Kidney (tissue), 13 donors: ENCODE measurements at regions not wholly inside any gene's neighbourhood (a gene's known extent, or its start where the extent isn't known, plus 50 kb on each side); places are given as distances from the start of the nearest gene placed in this dataset.

Source experiments
- DNase-seq, 5 donors: peaks; one replicate each; pipeline ENCODE4 v3.0.0-alpha.2; 2013 to 2020
- FAIRE-seq: peaks from 2 replicates; lab custom pipeline; 2012; peaks lifted over from hg19 to GRCh38; lab: Jason Lieb, UNC
- H3K27ac ChIP-seq, 2 donors: one replicate each; pipeline ENCODE4 v1.7.0; 2013; ENCODE audit warnings: low read depth in 2 of 2, low read length in 2 of 2, inconsistent platforms in 1 of 2
- H3K27me3 ChIP-seq: one replicate; pipeline ENCODE4 v1.7.1; 2013; ENCODE audit warnings: low read length, inconsistent platforms; ENCODE audit not compliant: control insufficient read depth, insufficient read depth
- H3K36me3 ChIP-seq, 3 donors: one replicate each; pipeline versions ENCODE4 v1.7.0 to v1.7.1; 2013; ENCODE audit warnings: low read length in 3 of 3, control low read depth in 1 of 3, inconsistent platforms in 1 of 3; ENCODE audit not compliant: insufficient read depth in 3 of 3, control insufficient read depth in 2 of 3
- H3K4me1 ChIP-seq, 3 donors: one replicate each; pipeline versions ENCODE4 v1.7.0 to v1.7.1; 2013; ENCODE audit warnings: low read length in 3 of 3, inconsistent platforms in 1 of 3, low read depth in 1 of 3; ENCODE audit not compliant: control insufficient read depth in 2 of 3, insufficient read depth in 2 of 3
- H3K4me3 ChIP-seq, 3 donors: one replicate each; pipeline versions ENCODE4 v1.7.0 to v1.8.1; 2013; ENCODE audit warnings: low read length in 3 of 3, control low read depth in 1 of 3, inconsistent platforms in 1 of 3
- H3K9ac ChIP-seq, 3 donors: one replicate each; pipeline versions ENCODE4 v1.7.0 to v1.7.1; 2013; ENCODE audit warnings: low read length in 3 of 3, control low read depth in 1 of 3, inconsistent platforms in 1 of 3
- H3K9me3 ChIP-seq, 3 donors: one replicate each; pipeline versions ENCODE4 v1.7.0 to v1.7.1; 2013; ENCODE audit warnings: low read length in 3 of 3, control low read depth in 1 of 3, inconsistent platforms in 1 of 3; ENCODE audit not compliant: control insufficient read depth in 2 of 3, insufficient read depth in 1 of 3
- intact Hi-C: fragments of 100-400 bp; cut with DNase I; formaldehyde crosslinking; loops from one replicate; pipeline ENCODE4 v1.11.1; 2022
- TF ChIP-seq, protein P1 (sequence below): IDR thresholded peaks from 3 replicates; pipeline ENCODE4 v1.5.1; 2012; ENCODE audit warnings: mild to moderate bottlenecking, moderate library complexity, borderline replicate concordance; ENCODE audit not compliant: insufficient read depth; ENCODE audit errors: extremely low read depth
- donor health status: control.
- donor health status: control.
- donor health status: control.
- donor health status: control.
- donor health status: control.
- donor health status: DM: yes; HTN: yes; CAD: no.
- donor health status: Normal renal cell carcinoma (clear cell type).

DNA sequence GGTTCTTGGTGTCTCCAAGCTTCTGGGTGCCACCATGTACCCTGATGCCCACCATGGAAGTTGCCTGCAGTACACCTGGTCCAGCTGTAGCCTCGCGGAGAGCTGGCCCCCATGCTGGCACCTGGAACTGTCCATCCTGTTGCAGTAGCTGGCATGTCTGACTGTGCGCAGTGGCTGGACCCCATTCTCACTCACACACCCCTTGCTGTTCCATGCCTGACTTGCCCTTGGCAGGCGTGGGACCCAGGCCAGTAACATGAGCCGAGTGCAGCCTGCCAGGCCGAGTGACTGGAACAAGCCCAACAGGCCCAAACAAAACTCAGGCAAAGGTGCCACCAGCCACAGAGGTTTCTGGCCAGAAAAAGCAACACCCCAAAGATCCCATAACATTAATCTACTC lies 73.8 kb downstream of the NEURL3 start:
- DNase-seq (no peak), FAIRE-seq (no peak)
- H3K9me3 ChIP-seq = peaks cover 0 to 6% (median 0%) of the 10 kb centered on the region in 3 donors
- TF ChIP-seq, protein P1, sequence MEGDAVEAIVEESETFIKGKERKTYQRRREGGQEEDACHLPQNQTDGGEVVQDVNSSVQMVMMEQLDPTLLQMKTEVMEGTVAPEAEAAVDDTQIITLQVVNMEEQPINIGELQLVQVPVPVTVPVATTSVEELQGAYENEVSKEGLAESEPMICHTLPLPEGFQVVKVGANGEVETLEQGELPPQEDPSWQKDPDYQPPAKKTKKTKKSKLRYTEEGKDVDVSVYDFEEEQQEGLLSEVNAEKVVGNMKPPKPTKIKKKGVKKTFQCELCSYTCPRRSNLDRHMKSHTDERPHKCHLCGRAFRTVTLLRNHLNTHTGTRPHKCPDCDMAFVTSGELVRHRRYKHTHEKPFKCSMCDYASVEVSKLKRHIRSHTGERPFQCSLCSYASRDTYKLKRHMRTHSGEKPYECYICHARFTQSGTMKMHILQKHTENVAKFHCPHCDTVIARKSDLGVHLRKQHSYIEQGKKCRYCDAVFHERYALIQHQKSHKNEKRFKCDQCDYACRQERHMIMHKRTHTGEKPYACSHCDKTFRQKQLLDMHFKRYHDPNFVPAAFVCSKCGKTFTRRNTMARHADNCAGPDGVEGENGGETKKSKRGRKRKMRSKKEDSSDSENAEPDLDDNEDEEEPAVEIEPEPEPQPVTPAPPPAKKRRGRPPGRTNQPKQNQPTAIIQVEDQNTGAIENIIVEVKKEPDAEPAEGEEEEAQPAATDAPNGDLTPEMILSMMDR = no peak
- H3K4me3 ChIP-seq = no peak overlapping the region
- H3K27me3 ChIP-seq = no peaks in the 10 kb centered on the region
- no peaks in the 10 kb centered on the region for H3K36me3 ChIP-seq
- H3K9ac ChIP-seq = no peak overlapping the region
- no peak overlapping the region for H3K27ac ChIP-seq
- intact Hi-C loops = no loop called here
- peaks cover 0 to 4% (median 0%) of the 10 kb centered on the region in 3 donors for H3K4me1 ChIP-seq

DNA sequence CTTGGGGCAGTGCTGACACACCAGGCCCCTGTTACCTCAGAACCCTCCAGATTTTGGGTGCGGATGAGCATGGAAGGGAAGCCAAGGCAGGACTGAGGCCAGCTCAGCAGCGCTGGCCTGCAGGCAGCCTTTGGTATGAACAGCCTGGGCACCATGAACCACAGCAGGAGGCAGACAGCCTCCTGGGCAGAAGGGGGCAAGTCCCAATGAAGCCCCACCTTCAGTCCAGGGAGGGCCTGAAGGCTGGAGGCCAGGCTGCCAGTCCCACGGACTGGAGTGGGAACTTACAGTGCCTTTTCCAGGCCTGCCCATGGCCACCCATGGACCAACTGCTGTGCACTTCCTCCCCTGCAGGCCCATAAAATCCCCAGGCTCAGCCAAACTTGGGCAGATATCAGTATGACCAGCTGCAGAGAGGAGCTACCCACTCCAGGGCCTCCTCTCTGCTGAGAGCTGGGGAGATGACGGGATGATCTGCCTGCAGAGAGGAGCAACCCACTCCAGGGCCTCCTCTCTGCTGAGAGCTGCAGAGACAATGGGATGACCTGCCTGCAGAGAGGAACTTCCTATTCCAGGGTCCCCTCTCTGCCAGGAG lies 74.7 kb downstream of the NEURL3 start:
- Histone ChIP-seq H3K4me3 (no peak overlapping the region), H3K27me3 (no peaks in the 10 kb centered on the region), H3K27ac (no peak overlapping the region), H3K9ac (no peak overlapping the region), H3K9me3 (peaks cover 0 to 6% (median 0%) of the 10 kb centered on the region in 3 donors), H3K4me1 (peaks cover 0 to 4% (median 0%) of the 10 kb centered on the region in 3 donors), H3K36me3 (no peaks in the 10 kb centered on the region)
- FAIRE-seq (no peak), DNase-seq (no peak)
- TF ChIP-seq, protein P1 = no peak
- intact Hi-C loops = no loop called here

DNA sequence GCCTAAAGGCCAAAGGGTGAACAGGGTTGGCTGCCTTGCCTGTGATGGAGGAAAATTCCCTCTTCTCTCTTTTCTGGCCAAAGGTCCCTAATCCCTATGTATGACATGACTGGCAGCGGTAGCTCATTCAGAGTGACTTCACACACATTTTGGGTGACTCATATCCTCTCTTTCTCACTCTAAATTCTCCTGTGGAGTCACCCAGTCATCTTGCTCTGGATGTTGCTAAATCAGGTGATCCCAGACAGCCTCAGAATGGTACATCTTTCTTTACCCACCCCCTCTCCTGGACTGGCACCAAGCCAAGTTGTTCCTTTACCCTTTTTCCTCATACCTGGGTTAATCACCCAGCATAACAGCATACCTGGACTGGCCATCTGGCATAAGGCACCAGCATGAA lies 77.2 kb downstream of the NEURL3 start:
- intact Hi-C loops = no loop called here
- no peaks in the 10 kb centered on the region for H3K27me3 ChIP-seq
- H3K4me3 ChIP-seq = no peak overlapping the region
- DNase-seq (no peak), FAIRE-seq (no peak)
- H3K4me1 ChIP-seq = peaks cover 0 to 4% (median 3%) of the 10 kb centered on the region in 3 donors
- H3K27ac ChIP-seq = no peak overlapping the region
- peaks cover 0 to 6% (median 0%) of the 10 kb centered on the region in 3 donors for H3K9me3 ChIP-seq
- H3K9ac ChIP-seq = no peak overlapping the region
- H3K36me3 ChIP-seq = no peaks in the 10 kb centered on the region
- TF ChIP-seq, protein P1 = no peak

DNA sequence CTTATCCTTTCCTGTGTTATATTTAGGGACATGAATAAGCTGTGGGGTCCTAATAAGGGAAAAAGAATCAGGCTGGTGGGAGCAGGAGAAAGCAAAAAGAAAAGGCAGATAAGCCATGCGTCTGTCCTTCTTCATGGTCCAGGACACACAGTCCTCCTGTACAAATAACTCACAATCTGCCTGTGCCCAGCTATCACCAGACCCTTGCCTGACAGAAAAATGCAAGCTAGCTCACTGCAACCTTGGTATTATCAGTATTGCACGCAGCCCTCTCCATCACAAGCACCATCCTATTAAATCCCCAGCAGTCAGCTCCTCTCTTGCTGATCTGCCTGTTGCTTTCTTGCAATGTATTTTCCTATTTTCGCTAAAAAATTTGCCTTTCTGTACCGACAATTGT lies 78.0 kb downstream of the NEURL3 start:
- no peak for DNase-seq
- Histone ChIP-seq H3K9ac (no peak overlapping the region), H3K9me3 (peaks cover 0 to 6% (median 0%) of the 10 kb centered on the region in 3 donors), H3K4me3 (no peak overlapping the region), H3K27me3 (no peaks in the 10 kb centered on the region), H3K27ac (no peak overlapping the region), H3K36me3 (no peaks in the 10 kb centered on the region), H3K4me1 (peaks cover 0 to 4% (median 3%) of the 10 kb centered on the region in 3 donors)
- TF ChIP-seq, protein P1 = no peak
- no peak for FAIRE-seq
- intact Hi-C loops = no loop called here
